OCI-LY3 (cell line): ENCODE measurements at regions not wholly inside any gene's neighbourhood (a gene's known extent, or its start where the extent isn't known, plus 50 kb on each side); places are given as distances from the start of the nearest gene placed in this dataset.

ENCODE experiments used
- H2AFZ ChIP-seq: fragments of 200-600, 300-600 bp; shearing (Covaris generic); 2 replicates; pipeline ENCODE4 v1.6.0; 2014; ENCODE audit warnings: antibody characterized with exemption, low read depth, low read length
- H3K27ac ChIP-seq: fragments of 200-600, 300-600 bp; sonication (generic); 2 replicates; pipeline ENCODE4 v1.5.1; 2014; ENCODE audit warnings: mild to moderate bottlenecking, low read length, moderate library complexity, mixed read lengths
- H3K27me3 ChIP-seq: fragments of 200-600, 300-600 bp; sonication (generic); 2 replicates; pipeline ENCODE4 v1.6.1; 2014; ENCODE audit warnings: low read depth, low read length, mixed read lengths
- H3K36me3 ChIP-seq: fragments of 200-600, 300-600 bp; sonication (generic); replicated peaks from 2 replicates; pipeline ENCODE3; 2014; ENCODE audit warnings: low read depth, low read length, mixed read lengths
- H3K4me1 ChIP-seq: fragments of 300-600, 200-600 bp; sonication (generic); 2 replicates; pipeline ENCODE4 v1.6.1; 2014; ENCODE audit warnings: low read length, mixed read lengths
- H3K4me2 ChIP-seq: fragments of 200-600, 300-600 bp; sonication (generic); 2 replicates; pipeline ENCODE4 v1.6.1; 2014; ENCODE audit warnings: low read length, mixed read lengths
- H3K4me3 ChIP-seq: fragments of 300-600, 200-600 bp; sonication (generic); 2 replicates; pipeline ENCODE4 v1.5.1; 2014; ENCODE audit warnings: antibody characterized with exemption, mild to moderate bottlenecking, low read length, moderate library complexity
- H3K79me2 ChIP-seq: fragments of 300-600, 200-600 bp; shearing (Covaris generic); 2 replicates; pipeline ENCODE4 v1.6.1; 2014; ENCODE audit warnings: mild to moderate bottlenecking, low read length, mixed read lengths
- H3K9ac ChIP-seq: fragments of 300-600, 200-600 bp; shearing (Covaris generic); 2 replicates; pipeline ENCODE4 v1.6.0; 2014; ENCODE audit warnings: mild to moderate bottlenecking, low read length, moderate library complexity
- H3K9me3 ChIP-seq: fragments of 200-600, 300-600 bp; shearing (Covaris generic); 2 replicates; pipeline ENCODE4 v1.6.1; 2014; ENCODE audit warnings: low read length, mixed read lengths; ENCODE audit not compliant: insufficient read depth
- H4K20me1 ChIP-seq: fragments of 200-600, 300-600 bp; sonication (generic); 2 replicates; pipeline ENCODE4 v1.6.1; 2016; ENCODE audit warnings: low read length, mixed read lengths; ENCODE audit not compliant: insufficient read depth
- CTCF ChIP-seq: fragments of 200-600, 300-600 bp; sonication (generic); IDR thresholded peaks from 2 replicates; pipeline ENCODE4 v1.5.1; 2014; ENCODE audit warnings: antibody characterized with exemption, low read length, low read depth
- EZH2phosphoT487 ChIP-seq: fragments of 200-600 bp; shearing (Covaris generic); IDR thresholded peaks from 2 replicates; pipeline ENCODE4 v1.6.1; 2018; ENCODE audit warnings: antibody characterized with exemption, mixed run types, low read depth

DNA sequence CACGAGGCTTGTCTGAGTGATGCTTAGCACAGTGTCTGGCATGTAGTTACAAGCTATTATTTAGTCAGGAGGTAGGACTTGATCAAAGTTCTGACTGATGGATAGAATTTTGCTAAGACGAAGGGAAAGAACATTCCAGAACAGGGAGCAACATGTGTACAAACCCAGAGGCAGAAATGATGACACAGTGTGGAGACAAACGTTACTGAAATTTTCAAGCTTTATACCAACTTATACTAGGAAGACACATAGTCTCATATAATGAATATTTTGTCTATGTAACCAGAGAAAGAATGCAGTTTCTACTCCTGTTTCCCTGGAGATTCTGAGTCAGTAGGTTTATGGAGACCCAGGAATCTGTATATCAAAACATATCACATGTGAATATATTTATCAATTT is 123.4 kb downstream of the FAM124B start:
- Histone ChIP-seq H3K9ac (no peak overlapping the region), H4K20me1 (no peaks in the 10 kb centered on the region), H3K4me2 (no peak overlapping the region), H3K27me3 (peaks cover 3% of the 10 kb centered on the region; the same call in 1 of the 2 replicates), H3K36me3 (no peaks in the 10 kb centered on the region), H3K4me3 (no peak overlapping the region), H3K27ac (no peak overlapping the region), H3K9me3 (no peaks in the 10 kb centered on the region), H2AFZ (no peak overlapping the region), H3K4me1 (no peaks in the 10 kb centered on the region), H3K79me2 (no peaks in the 10 kb centered on the region)
- no peak for TF ChIP-seq CTCF
- no peak for TF ChIP-seq EZH2phosphoT487

DNA sequence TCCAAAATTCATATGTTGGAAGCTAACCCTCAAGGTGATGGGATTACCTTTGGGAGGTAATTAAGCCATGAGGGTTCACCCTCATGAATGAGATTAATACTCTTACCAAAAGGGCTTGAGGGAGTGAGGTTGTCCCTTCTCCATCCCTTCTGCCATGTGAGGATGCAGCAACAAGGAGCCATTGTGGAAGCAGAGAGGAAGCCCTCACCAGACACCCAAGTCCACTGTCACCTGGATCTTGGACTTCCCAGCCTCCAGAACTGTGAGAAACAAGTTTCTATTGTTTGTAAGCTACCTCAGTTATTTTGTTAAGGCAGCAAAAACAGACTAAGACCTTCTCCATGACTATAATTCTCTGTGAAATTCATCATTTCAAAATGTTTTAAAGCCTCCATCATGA is 125.7 kb downstream of the FAM124B start:
- Histone ChIP-seq H3K4me3 (no peak overlapping the region), H3K9me3 (no peaks in the 10 kb centered on the region), H2AFZ (no peak overlapping the region), H3K4me1 (no peaks in the 10 kb centered on the region), H3K79me2 (no peaks in the 10 kb centered on the region), H3K36me3 (no peaks in the 10 kb centered on the region), H3K27me3 (peaks cover 3% of the 10 kb centered on the region), H3K27ac (no peak overlapping the region), H4K20me1 (no peaks in the 10 kb centered on the region), H3K9ac (no peak overlapping the region), H3K4me2 (no peak overlapping the region)
- TF ChIP-seq EZH2phosphoT487 (no peak), CTCF (no peak)

GRCh38 chr2:224272237-224272910 is 129.5 kb downstream of the FAM124B start:
- Histone ChIP-seq H3K27me3 (peaks cover 3% of the 10 kb centered on the region), H2AFZ (no peak overlapping the region), H3K4me2 (no peak overlapping the region), H3K4me1 (no peaks in the 10 kb centered on the region), H3K9ac (no peak overlapping the region), H3K4me3 (no peak overlapping the region), H4K20me1 (no peaks in the 10 kb centered on the region), H3K36me3 (no peaks in the 10 kb centered on the region), H3K9me3 (no peaks in the 10 kb centered on the region), H3K27ac (no peak overlapping the region), H3K79me2 (no peaks in the 10 kb centered on the region)
- no peak for TF ChIP-seq CTCF
- TF ChIP-seq EZH2phosphoT487: no peak

DNA sequence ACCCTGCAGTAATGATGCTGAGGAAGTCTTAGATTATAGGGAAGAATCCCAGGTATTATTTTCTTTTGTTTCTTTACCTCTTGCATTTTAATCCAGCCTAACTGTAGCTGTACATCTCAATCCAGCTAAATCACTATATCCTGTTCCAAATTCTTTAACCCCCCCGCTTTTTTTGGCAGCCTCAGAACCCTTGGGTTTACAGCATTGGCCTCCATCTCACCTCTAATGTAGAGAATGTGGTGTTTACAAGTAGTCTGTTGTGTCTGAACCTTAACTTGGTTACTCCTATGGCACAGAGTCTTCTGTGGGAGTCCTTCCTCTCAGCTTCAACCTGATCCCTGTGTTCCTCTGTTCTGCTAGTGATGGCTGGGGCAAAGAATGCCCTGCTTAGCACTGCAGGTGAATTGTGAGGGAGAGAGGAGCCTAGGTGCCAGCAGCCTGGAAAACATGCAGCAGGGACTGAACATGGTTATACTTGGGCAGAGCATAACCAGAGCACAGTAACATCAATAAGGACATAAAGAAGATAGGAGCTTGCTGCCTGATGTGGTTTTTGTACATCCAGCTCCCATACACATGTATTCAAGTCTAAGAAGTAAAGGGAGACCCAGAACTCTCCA is 130.2 kb downstream of the FAM124B start:
- Histone ChIP-seq H3K9ac (no peak overlapping the region), H3K79me2 (no peaks in the 10 kb centered on the region), H2AFZ (no peak overlapping the region), H3K36me3 (no peaks in the 10 kb centered on the region), H3K9me3 (no peaks in the 10 kb centered on the region), H3K27ac (no peak overlapping the region), H3K4me2 (no peak overlapping the region), H3K4me1 (no peaks in the 10 kb centered on the region), H3K27me3 (peaks cover 3% of the 10 kb centered on the region), H3K4me3 (no peak overlapping the region), H4K20me1 (no peaks in the 10 kb centered on the region)
- TF ChIP-seq EZH2phosphoT487 (no peak), CTCF (no peak)
